GM21825 (cell line): ENCODE measurements at regions not wholly inside any gene's neighbourhood (a gene's known extent, or its start where the extent isn't known, plus 50 kb on each side); places are given as distances from the start of the nearest gene placed in this dataset.

Experiments used
- ATAC-seq: cut with Tn5 transposase; IDR thresholded peaks from one replicate; pipeline ENCODE4 v1.9.1; 2021; ENCODE audit warnings: mild to moderate bottlenecking, moderate library complexity; ENCODE audit not compliant: unreplicated experiment

- no peak for ATAC-seq
These were observed 57.6 kb upstream of the MTAP start for GRCh38 chr9:21744841-21745240.

GRCh38 chr9:21746550-21746949, 55.9 kb upstream of the MTAP start:
- no peak for ATAC-seq

GRCh38 chr9:21747175-21747574, 55.3 kb upstream of the MTAP start:
- ATAC-seq = no peak

GRCh38 chr9:21750021-21750735, 52.3 kb upstream of the MTAP start:
- no peak for ATAC-seq

GRCh38 chr9:21751998-21752397, 50.4 kb upstream of the MTAP start:
- ATAC-seq = no peak
